ENCODE measurements at regions not wholly inside any gene's neighbourhood (a gene's known extent, or its start where the extent isn't known, plus 50 kb on each side); places are given as distances from the start of the nearest gene placed in this dataset.

DNA sequence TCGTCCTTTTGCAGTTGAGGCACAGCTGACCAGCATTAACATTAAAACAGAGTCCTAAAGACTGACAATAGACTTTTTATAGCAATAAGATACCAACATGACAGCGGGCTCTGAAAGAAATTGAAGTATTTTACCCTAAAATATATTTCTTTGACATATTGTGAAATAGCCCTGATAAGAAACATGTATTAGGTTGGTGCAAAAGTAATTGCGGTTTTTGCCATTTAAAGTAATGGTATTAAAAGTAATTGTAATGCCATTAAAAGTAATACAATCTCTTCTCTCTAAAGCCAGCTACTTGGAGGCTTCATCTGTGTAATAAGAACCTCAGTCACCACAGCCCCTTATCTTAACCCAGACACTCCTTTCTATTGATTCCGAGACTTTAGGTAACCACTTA is 394.6 kb downstream of the PREX1 start:
- no peak for FAIRE-seq
- no peaks in the 10 kb centered on the region for H3K4me1 ChIP-seq (ENCODE audit: control insufficient read depth in 2 of 3, insufficient read depth in 2 of 3, low read depth in 1 of 3, low read length in 3 of 3)

GRCh38 chr20:48432494-48432832 is 395.3 kb downstream of the PREX1 start:
- no peak overlapping the region for H3K9ac ChIP-seq (ENCODE audit: low read length in 3 of 3)
- FAIRE-seq (no peak), DNase-seq (no peak)
- no peak overlapping the region for H3K4me3 ChIP-seq (ENCODE audit: low read length in 3 of 3)
- no peaks in the 10 kb centered on the region for H3K9me3 ChIP-seq (ENCODE audit: control insufficient read depth in 2 of 3, insufficient read depth in 1 of 3, low read length in 3 of 3)
- no peaks in the 10 kb centered on the region for H3K27me3 ChIP-seq (ENCODE audit: control insufficient read depth, insufficient read depth, low read length)
- intact Hi-C loops (cut with DNase I): no loop called here
- no peaks in the 10 kb centered on the region for H3K4me1 ChIP-seq (ENCODE audit: control insufficient read depth in 2 of 3, insufficient read depth in 2 of 3, low read depth in 1 of 3, low read length in 3 of 3)
- H3K36me3 ChIP-seq (ENCODE audit: control insufficient read depth in 2 of 3, insufficient read depth in 3 of 3, low read length in 3 of 3): no peaks in the 10 kb centered on the region
- TF ChIP-seq, protein P1, sequence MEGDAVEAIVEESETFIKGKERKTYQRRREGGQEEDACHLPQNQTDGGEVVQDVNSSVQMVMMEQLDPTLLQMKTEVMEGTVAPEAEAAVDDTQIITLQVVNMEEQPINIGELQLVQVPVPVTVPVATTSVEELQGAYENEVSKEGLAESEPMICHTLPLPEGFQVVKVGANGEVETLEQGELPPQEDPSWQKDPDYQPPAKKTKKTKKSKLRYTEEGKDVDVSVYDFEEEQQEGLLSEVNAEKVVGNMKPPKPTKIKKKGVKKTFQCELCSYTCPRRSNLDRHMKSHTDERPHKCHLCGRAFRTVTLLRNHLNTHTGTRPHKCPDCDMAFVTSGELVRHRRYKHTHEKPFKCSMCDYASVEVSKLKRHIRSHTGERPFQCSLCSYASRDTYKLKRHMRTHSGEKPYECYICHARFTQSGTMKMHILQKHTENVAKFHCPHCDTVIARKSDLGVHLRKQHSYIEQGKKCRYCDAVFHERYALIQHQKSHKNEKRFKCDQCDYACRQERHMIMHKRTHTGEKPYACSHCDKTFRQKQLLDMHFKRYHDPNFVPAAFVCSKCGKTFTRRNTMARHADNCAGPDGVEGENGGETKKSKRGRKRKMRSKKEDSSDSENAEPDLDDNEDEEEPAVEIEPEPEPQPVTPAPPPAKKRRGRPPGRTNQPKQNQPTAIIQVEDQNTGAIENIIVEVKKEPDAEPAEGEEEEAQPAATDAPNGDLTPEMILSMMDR (IDR thresholded peaks at IDR 0.05; ENCODE audit: borderline replicate concordance, extremely low read depth, insufficient read depth): no peak
- H3K27ac ChIP-seq (ENCODE audit: low read depth in 2 of 2, low read length in 2 of 2): no peak overlapping the region

More for the DNA sequence above, 394.6 kb downstream of the PREX1 start:
- intact Hi-C loops (cut with DNase I): no loop called here
- Histone ChIP-seq H3K9ac (ENCODE audit: low read length in 3 of 3) (no peak overlapping the region), H3K4me3 (ENCODE audit: low read length in 3 of 3) (no peak overlapping the region), H3K36me3 (ENCODE audit: control insufficient read depth in 2 of 3, insufficient read depth in 3 of 3, low read length in 3 of 3) (no peaks in the 10 kb centered on the region), H3K27ac (ENCODE audit: low read depth in 2 of 2, low read length in 2 of 2) (no peak overlapping the region), H3K27me3 (ENCODE audit: control insufficient read depth, insufficient read depth, low read length) (no peaks in the 10 kb centered on the region), H3K9me3 (ENCODE audit: control insufficient read depth in 2 of 3, insufficient read depth in 1 of 3, low read length in 3 of 3) (no peaks in the 10 kb centered on the region)
- TF ChIP-seq, protein P1 (IDR thresholded peaks at IDR 0.05; ENCODE audit: borderline replicate concordance, extremely low read depth, insufficient read depth): no peak
- no peak for DNase-seq

GRCh38 chr20:48431653-48432493 is 395.9 kb downstream of the PREX1 start:
- Histone ChIP-seq H3K9ac (ENCODE audit: low read length in 3 of 3) (no peak overlapping the region), H3K36me3 (ENCODE audit: control insufficient read depth in 2 of 3, insufficient read depth in 3 of 3, low read length in 3 of 3) (no peaks in the 10 kb centered on the region), H3K4me3 (ENCODE audit: low read length in 3 of 3) (no peak overlapping the region), H3K9me3 (ENCODE audit: control insufficient read depth in 2 of 3, insufficient read depth in 1 of 3, low read length in 3 of 3) (no peaks in the 10 kb centered on the region), H3K27ac (ENCODE audit: low read depth in 2 of 2, low read length in 2 of 2) (no peak overlapping the region), H3K27me3 (ENCODE audit: control insufficient read depth, insufficient read depth, low read length) (no peaks in the 10 kb centered on the region), H3K4me1 (ENCODE audit: control insufficient read depth in 2 of 3, insufficient read depth in 2 of 3, low read depth in 1 of 3, low read length in 3 of 3) (no peaks in the 10 kb centered on the region)
- TF ChIP-seq, protein P1 (IDR thresholded peaks at IDR 0.05; ENCODE audit: borderline replicate concordance, extremely low read depth, insufficient read depth): no peak
- intact Hi-C loops (cut with DNase I): no loop called here
- FAIRE-seq: no peak
- peak in 1 of 5 donors; percentile 22 for DNase-seq
